Fibroblast of villous mesenchyme (primary cell): ENCODE measurements at regions not wholly inside any gene's neighbourhood (a gene's known extent, or its start where the extent isn't known, plus 50 kb on each side); places are given as distances from the start of the nearest gene placed in this dataset.

Experiments
- DNase-seq: peaks from one replicate; pipeline ENCODE4 v3.0.0-alpha.2; 2010; ENCODE audit warnings: low read depth
- H3K4me3 ChIP-seq: 2 replicates; pipeline ENCODE4 v1.5.1; 2011; ENCODE audit warnings: low read depth, mild to moderate bottlenecking, low read length
- CTCF ChIP-seq: IDR thresholded peaks from 2 replicates; pipeline ENCODE4 v1.5.1; 2012; ENCODE audit warnings: low read depth, mild to moderate bottlenecking, low read length; ENCODE audit not compliant: insufficient read depth

- H3K4me3 ChIP-seq, result no peak overlapping the region
- no peak for DNase-seq
- TF ChIP-seq CTCF, result no peak
These were observed 102.5 kb downstream of the DDIT4L start for GRCh38 chr4:100087743-100088142.

- DNase-seq, result no peak
- no peak for TF ChIP-seq CTCF
- H3K4me3 ChIP-seq, result no peak overlapping the region
These were observed 103.4 kb downstream of the DDIT4L start for GRCh38 chr4:100086766-100087431.

- DNase-seq, result no peak
These were observed 105.4 kb downstream of the DDIT4L start for GRCh38 chr4:100084892-100085291.

GRCh38 chr4:100083289-100083688, 107.0 kb downstream of the DDIT4L start:
- H3K4me3 ChIP-seq, result no peak overlapping the region
- TF ChIP-seq CTCF, result no peak
- no peak for DNase-seq

More at GRCh38 chr4:100084892-100085291, 105.4 kb downstream of the DDIT4L start:
- TF ChIP-seq CTCF, result no peak
- H3K4me3 ChIP-seq, result no peak overlapping the region

GRCh38 chr4:100082852-100083251, 107.4 kb downstream of the DDIT4L start:
- no peak for DNase-seq
- no peak overlapping the region for H3K4me3 ChIP-seq
- TF ChIP-seq CTCF, result no peak

- H3K4me3 ChIP-seq, result no peak overlapping the region
- DNase-seq, result no peak
- TF ChIP-seq CTCF, result no peak
These were observed 108.8 kb downstream of the DDIT4L start for GRCh38 chr4:100081491-100081890.

- TF ChIP-seq CTCF, result no peak
- DNase-seq, result no peak
- no peak overlapping the region for H3K4me3 ChIP-seq
These were observed 111.0 kb downstream of the DDIT4L start for GRCh38 chr4:100079264-100079663.
